ENCODE measurements at regions not wholly inside any gene's neighbourhood (a gene's known extent, or its start where the extent isn't known, plus 50 kb on each side); places are given as distances from the start of the nearest gene placed in this dataset.

DNA sequence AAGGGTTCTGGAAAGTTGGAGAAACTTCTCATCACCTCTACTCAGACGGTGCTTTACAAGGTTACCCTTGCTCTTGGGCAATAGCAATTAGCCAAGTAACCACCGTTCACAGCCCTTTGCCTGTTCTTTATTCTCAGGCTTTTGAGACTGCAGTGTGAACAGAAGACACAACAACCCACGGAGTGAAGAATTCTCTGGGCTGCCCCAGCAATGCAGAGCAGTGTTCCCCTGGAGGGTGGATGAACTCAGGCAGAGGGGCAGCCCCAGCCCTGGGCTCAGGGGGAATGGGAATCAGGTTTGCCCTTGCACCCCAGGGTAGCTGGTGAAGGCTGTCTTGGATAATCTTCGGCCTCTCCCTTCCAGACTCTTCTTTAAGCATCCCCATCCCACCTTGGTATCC is 69.1 kb downstream of the MCFD2 start:
- no peak overlapping the region for H3K9ac ChIP-seq (ENCODE audit: low read depth in 1 of 2, low read length in 2 of 2)
- TF ChIP-seq FOXA2 (IDR thresholded peaks at IDR 0.05): no peak
- TF ChIP-seq SP1 (IDR thresholded peaks at IDR 0.05): no peak
- TF ChIP-seq, protein P1, sequence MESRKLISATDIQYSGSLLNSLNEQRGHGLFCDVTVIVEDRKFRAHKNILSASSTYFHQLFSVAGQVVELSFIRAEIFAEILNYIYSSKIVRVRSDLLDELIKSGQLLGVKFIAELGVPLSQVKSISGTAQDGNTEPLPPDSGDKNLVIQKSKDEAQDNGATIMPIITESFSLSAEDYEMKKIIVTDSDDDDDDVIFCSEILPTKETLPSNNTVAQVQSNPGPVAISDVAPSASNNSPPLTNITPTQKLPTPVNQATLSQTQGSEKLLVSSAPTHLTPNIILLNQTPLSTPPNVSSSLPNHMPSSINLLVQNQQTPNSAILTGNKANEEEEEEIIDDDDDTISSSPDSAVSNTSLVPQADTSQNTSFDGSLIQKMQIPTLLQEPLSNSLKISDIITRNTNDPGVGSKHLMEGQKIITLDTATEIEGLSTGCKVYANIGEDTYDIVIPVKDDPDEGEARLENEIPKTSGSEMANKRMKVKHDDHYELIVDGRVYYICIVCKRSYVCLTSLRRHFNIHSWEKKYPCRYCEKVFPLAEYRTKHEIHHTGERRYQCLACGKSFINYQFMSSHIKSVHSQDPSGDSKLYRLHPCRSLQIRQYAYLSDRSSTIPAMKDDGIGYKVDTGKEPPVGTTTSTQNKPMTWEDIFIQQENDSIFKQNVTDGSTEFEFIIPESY (IDR thresholded peaks at IDR 0.05): no peak
- no peak for TF ChIP-seq YY1 (IDR thresholded peaks at IDR 0.05)
- TF ChIP-seq RXRA (IDR thresholded peaks at IDR 0.05): no peak
- TF ChIP-seq GABPA (IDR thresholded peaks at IDR 0.05 in 1 of 2, conservative IDR thresholded peaks at IDR 0.05 in 1 of 2): no peak
- no peak for DNase-seq (ENCODE audit: low spot score)
- peaks cover 13 to 31% (median 20%) of the 10 kb centered on the region in 4 donors for H3K4me1 ChIP-seq (ENCODE audit: control insufficient read depth in 4 of 4, insufficient read depth in 4 of 4, low read length in 3 of 4)
- H3K27me3 ChIP-seq (ENCODE audit: control insufficient read depth in 4 of 4, insufficient read depth in 4 of 4, low read length in 3 of 4): no peaks in the 10 kb centered on the region
- H3K36me3 ChIP-seq (ENCODE audit: control insufficient read depth in 4 of 4, insufficient read depth in 3 of 4, low read depth in 1 of 4, low read length in 3 of 4): no peaks in the 10 kb centered on the region
- 64% methylated on average over 4 of the region's 4 CpGs for WGBS
- peak overlapping the region; percentile 65 to 80 for H3K27ac ChIP-seq (ENCODE audit: low read depth in 1 of 2, low read length in 2 of 2)
- no peaks in the 10 kb centered on the region for H3K9me3 ChIP-seq (ENCODE audit: control insufficient read depth in 4 of 4, low read length in 3 of 4)
- H3K4me3 ChIP-seq (ENCODE audit: low read depth in 1 of 3, low read length in 3 of 3): no peak overlapping the region

DNA sequence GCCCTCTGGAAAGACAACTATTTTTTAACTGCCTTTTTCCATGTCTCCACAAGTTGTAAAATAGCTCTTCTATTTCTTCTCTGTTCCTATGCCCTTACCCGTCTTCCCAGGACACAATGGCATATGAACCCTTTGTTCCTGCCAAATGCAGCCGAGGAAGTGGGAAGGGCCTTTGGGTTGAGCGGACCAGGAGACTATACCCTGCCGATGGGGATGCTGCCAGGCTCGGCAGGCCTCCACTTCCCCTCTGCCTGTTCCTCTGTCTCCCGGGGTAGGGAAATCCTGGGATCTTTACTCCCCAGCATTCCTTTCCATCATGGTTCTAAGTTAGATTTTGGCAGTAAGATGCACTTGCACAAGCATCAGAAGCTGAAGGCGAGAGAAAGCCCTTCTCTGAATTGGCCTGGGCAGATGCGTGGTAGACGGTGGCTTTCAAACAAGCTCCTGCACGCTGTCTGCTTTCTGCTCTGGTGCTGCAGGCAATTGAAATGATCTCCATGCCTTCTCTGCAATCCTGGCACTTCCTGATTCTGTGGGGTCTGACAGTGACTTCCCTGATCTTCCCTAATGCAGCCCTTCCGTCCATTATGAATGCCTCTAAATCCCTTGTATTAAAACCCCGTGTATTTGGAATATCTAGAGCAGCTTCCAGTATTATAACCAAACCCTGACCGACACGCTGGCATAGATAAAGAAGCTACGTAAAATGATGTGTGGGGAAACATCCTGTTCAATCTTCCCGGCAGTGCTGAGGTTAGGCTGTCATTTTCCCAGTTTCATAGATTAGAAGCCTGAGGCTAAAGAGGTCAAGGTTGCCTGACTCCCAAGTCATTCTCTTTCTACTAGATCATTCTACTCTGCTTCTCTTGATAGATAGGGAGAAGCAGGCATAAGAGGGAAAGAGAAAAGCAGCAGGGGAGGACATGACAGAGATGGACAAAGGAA is 69.8 kb downstream of the MCFD2 start:
- Histone ChIP-seq H3K9me3 (ENCODE audit: control insufficient read depth in 4 of 4, low read length in 3 of 4) (no peaks in the 10 kb centered on the region), H3K4me1 (ENCODE audit: control insufficient read depth in 4 of 4, insufficient read depth in 4 of 4, low read length in 3 of 4) (peaks cover 13 to 31% (median 20%) of the 10 kb centered on the region in 4 donors), H3K27me3 (ENCODE audit: control insufficient read depth in 4 of 4, insufficient read depth in 4 of 4, low read length in 3 of 4) (no peaks in the 10 kb centered on the region), H3K4me3 (ENCODE audit: low read depth in 1 of 3, low read length in 3 of 3) (no peak overlapping the region), H3K27ac (ENCODE audit: low read depth in 1 of 2, low read length in 2 of 2) (peak overlapping the region; percentile 65 to 80), H3K36me3 (ENCODE audit: control insufficient read depth in 4 of 4, insufficient read depth in 3 of 4, low read depth in 1 of 4, low read length in 3 of 4) (no peaks in the 10 kb centered on the region), H3K9ac (ENCODE audit: low read depth in 1 of 2, low read length in 2 of 2) (no peak overlapping the region)
- 68% methylated on average over 16 of the region's 16 CpGs for WGBS
- DNase-seq (ENCODE audit: low spot score): no peak
- peak; percentile 22 to 40 for TF ChIP-seq HNF4A (conservative IDR thresholded peaks at IDR 0.05)
- peak; percentile 65 for TF ChIP-seq SP1 (IDR thresholded peaks at IDR 0.05)
- TF ChIP-seq YY1 (IDR thresholded peaks at IDR 0.05): no peak
- peak; percentile 95 for TF ChIP-seq NR2F2 (IDR thresholded peaks at IDR 0.05)
- no peak for TF ChIP-seq EGR1 (IDR thresholded peaks at IDR 0.05; ENCODE audit: low read depth in 2 of 2)
- TF ChIP-seq, protein P2, sequence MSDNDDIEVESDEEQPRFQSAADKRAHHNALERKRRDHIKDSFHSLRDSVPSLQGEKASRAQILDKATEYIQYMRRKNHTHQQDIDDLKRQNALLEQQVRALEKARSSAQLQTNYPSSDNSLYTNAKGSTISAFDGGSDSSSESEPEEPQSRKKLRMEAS (IDR thresholded peaks at IDR 0.05): peak; percentile 33
- TF ChIP-seq RXRA (IDR thresholded peaks at IDR 0.05): peak; percentile 57 to 61
- TF ChIP-seq, protein P3, sequence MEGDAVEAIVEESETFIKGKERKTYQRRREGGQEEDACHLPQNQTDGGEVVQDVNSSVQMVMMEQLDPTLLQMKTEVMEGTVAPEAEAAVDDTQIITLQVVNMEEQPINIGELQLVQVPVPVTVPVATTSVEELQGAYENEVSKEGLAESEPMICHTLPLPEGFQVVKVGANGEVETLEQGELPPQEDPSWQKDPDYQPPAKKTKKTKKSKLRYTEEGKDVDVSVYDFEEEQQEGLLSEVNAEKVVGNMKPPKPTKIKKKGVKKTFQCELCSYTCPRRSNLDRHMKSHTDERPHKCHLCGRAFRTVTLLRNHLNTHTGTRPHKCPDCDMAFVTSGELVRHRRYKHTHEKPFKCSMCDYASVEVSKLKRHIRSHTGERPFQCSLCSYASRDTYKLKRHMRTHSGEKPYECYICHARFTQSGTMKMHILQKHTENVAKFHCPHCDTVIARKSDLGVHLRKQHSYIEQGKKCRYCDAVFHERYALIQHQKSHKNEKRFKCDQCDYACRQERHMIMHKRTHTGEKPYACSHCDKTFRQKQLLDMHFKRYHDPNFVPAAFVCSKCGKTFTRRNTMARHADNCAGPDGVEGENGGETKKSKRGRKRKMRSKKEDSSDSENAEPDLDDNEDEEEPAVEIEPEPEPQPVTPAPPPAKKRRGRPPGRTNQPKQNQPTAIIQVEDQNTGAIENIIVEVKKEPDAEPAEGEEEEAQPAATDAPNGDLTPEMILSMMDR (IDR thresholded peaks at IDR 0.05; ENCODE audit: low read depth, low read length, missing input control): no peak
- peak in 1 of 2 donors; percentile 13 for TF ChIP-seq RAD21 (IDR thresholded peaks at IDR 0.05)
- TF ChIP-seq, protein P1 (IDR thresholded peaks at IDR 0.05): no peak
